Stimulated activated CD8-positive, alpha-beta memory T cell treated with anti-CD3 and anti-CD28 coated beads, Interleukin-7, amount 100 ng/mL, for 4 hours (primary cell): ENCODE measurements at regions not wholly inside any gene's neighbourhood (a gene's known extent, or its start where the extent isn't known, plus 50 kb on each side); places are given as distances from the start of the nearest gene placed in this dataset.
"Not testable (repeated sequence)": the region's sequence is repeated elsewhere in the genome, so short reads cannot be mapped to it uniquely, and the experiment has no call there.

Experiments
- DNase-seq, 2 donors: peaks; one replicate each; pipeline ENCODE4 v3.0.0-alpha.2; 2020; ENCODE audit warnings: low read depth in 2 of 2

DNA sequence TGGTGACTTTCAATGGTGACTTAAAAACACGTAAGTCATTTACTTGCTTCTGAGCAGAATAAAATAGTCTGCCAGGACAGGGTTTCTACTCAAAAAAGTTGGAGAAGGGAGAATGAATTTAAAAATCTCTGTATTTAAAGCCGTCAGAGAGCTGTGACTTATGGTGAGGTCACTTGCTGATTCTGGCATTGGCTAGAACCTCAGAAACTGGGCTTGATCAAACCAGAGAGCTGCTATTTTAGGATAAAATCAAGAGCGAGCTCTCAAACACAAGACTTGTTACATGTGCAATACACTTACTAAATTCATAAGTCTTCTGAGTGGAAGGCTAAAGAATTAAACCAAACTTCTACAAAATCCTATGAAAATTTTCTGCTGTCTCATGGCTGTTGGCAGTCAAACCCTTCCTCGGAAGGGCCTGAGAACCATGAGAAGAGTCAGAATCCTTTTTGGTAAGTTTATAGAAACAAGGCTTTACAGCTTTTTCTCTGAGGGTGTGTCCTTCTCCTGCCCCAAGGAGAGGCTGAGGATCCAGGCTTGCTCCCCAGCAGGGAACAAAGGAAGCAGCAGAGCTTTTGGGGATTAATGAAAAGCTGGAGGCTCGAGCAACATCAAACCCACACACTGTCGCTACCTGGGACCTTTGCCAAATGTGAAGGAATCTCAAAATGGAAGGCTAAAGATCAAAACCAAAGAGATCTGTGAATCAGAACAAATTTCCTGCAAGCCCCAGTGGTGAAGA is 816.4 kb downstream of the SOCS6 start:
- no peak for DNase-seq

DNA sequence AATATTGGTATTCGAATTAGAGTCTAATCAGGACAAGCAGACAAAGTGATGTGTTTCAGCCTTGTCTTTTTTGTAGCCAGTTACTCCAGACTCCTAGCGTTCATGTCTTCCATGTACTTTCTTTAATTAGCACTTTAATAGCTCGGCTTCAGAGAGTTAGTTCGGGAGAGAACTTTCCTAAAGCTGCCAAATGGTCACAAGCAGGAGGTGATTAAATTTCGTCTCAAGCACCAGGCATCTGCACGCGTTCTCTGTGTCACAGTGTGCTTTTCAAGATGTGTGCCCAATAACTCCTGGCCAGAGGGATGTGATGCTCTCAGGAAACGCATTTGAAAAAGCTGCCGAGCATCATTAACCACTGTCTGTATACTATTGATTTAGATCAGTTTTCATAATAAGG is 790.8 kb downstream of the SOCS6 start:
- DNase-seq, result no peak

DNA sequence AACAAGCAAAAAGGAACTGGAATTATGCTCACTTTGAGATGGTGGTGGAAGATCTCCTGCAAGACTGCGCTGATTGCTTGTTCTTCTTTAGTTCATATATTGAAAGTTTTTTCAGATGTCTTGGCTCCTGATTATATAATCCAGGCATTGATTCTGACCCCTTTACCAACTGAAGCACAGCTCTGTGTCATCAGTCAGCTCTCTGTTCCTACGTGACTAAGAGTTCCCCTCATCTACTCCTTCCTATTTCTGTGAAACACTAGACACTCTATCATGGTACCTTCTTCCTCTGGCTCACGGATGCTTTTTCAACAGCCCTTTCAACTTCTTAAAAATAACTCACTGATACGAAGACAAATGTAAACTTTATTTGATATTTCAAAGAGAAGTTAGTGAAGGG is 788.6 kb downstream of the SOCS6 start:
- no peak for DNase-seq

DNA sequence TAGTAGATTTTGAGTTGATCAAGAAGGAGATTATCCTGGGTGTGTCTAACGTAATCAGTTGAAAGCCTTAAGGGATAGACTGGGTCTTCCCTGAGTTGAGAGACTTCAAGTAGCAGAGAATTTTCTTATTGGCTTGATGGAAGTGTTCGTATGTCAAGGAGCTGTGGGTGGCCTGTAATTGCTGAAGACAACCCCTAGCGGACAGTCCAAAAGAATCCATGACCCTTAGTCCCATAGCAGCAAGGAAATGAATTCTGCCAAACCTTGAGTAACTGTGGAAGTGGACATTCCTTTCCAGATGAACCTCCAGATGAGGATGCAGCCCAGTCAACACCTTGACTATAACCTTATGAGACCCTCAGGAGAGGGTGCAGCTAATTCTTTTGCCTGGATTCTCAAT is 786.3 kb downstream of the SOCS6 start:
- DNase-seq, result no peak

DNA sequence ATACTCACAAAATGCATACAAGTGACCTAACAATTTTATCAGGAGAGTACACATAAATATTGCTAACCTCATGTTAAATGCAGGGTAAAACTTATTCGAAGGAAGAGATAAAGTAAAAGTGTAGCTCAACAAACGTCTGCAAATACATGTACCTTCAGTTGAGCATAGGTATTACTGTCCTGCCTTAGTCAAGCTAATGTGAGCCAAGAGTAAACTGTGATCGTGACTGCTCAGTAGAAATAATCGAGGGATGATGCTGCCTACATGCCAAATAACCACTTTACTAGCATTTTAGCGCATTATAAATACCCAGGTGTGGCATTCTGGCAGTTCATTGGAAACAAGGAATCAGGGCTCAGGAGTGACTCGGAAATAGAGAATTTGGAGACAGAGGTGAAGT is 779.5 kb downstream of the SOCS6 start:
- no peak for DNase-seq

DNA sequence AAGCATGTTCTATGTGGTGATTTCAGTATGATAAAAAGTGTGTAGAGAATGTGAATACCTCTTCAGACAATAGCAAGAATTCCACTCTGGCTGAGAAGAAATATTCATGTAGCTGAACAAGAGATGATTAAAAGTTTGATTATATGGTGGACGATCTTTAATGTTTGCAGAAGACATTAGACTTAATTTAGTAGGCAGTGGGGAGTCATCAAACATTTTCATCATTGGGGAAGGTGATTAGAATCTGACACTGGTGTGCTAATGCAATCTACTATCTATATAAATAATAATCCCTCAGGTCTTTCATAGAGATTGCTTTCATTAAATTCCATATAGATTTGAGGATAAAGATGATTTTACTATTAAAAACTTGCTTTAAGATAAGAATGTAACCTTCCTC is 761.0 kb downstream of the SOCS6 start:
- no peak for DNase-seq

DNA sequence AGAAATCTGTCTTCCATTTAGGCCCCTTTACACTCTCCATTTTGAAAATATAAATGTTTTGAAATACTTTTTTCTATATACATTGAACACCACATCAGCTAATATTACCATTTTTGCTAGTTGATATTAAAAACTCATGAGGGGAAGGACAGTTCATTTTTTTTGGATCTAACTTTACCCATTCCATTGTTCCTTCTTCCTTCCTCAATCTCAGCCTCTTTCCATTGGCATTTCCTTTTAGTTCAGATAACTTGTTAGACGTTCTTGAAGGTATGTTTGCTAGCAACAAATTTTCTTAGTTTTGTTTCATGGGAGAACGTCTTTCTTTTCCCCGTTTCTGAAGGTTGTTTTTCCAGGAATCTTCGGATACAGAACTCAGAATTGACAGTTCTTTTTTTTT is 759.0 kb downstream of the SOCS6 start:
- DNase-seq, result no peak

DNA sequence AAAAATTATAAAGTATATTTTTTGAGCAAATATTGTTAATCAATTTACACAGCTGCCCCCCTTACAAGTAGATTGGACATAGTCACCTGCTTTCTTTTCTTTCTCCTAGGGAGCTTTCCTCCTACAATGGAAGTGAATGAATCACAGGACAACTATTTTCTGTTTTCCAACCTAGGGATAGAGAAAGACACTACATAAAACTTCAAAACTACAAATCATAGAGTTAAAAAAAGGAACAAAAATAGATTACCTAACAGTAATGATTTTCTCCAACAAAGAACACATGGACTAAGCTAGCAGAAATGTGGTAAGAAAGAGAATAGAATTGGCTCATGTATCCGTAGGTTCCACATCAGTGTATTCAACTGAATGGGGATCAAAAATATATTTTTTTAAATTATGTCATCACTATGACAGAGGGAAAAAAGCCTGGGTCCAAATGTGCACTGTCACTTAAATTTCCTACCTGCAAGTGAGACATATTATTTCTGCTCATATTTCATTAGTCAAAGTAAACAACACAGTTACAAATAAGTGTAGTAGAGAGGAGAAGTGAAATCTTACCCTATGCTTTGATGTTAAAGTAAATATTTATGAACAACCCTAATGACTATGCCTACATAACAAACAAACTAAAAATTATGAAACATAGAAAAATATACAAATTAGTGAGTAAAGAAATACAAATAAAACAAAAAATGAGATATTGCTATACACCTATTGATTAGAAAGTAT is 756.7 kb downstream of the SOCS6 start:
- DNase-seq, result no peak

DNA sequence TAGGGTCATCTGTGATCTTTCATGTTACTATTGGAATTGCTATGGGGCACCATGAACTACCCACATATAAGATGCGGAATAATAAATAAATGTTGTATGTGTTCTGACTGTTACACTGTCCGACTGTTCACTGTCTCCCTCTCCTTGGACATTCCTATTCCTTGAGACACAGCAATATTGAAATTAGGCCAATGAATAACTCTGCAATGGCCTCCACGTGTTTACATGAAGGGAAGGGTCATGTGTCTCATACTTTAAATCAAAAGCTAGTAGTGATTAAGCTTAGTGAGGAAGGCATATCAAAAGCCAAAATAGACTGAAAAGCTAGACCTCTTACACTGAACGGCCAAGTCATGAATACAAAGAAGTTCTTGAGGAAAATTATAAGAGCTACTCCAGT is 751.3 kb downstream of the SOCS6 start:
- DNase-seq, result no peak

DNA sequence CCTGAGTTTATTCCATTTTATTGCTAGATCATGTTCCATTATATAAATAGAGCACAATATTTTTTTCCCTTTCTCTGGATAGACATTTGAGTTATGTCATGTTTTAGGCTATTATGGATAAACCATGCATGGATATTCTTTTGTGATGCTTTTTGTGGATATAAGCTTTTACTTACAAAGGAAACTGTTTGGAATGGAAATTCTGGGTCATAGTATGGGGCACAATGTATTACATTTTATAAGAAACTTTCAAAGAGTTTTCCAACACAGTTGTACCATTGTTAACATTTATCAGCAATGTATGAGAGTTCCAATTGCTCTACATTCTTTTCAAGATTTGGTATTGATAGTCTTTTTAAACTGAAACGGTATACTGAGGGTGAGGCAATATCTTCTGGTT is 749.4 kb downstream of the SOCS6 start:
- no peak for DNase-seq

DNA sequence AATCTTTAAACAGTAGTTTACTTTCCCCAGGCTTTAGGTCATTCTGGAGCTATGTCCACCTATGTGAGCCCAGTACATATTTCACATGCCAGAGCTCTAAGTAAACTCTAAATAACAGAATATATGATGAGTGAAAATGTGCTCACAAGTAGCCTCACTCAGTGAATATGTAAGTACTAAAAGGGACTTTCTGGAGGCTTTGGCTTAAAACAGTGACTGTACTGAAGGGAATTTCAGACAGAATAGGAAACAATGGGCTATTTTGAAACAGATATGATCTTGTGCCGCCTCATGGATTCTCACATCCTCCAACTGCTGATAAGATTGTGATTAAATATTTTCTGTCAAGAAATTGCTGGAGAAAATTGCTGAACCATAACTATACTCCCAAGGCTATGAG is 747.9 kb downstream of the SOCS6 start:
- no peak for DNase-seq

DNA sequence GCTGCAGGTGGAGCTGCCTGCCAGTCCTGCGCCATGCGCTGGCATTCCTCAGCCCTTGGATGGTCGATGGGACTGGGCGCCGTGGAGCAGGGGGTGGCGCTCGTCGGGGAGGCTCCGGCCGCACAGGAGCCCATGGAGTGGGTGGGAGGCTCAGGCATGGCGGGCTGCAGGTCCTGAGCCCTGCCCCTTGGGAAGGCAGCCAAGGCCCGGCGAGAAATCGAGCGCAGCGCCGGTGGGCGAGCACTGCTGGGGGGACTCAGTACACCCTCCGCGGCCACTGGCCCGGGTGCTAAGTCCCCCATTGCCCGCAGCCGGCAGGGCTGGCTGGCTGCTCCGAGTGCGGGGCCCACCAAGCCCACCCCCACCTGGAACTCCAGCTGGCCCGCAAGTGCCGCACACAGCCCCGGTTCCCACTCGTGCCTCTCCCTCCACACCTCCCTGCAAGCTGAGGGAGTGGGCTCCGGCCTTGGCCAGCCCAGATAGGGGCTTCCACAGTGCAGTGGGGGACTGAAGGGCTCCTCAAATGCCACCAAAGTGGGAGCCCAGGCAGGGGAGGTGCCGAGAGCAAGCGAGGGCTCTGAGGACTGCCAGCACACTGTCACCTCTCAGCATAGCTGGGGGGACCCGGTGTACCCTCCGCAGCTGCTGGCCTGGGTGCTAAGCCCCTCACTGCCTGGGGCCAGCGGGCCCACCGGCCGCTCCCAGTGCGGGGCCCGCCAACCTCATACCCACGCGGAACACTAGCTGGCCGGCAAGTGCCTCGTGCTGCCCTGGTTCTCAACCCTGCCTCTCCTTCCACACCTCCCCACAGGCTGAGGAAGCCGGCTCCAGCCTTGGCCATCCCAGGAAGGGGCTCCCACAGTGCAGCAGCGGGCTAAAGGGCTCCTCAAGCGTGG is 742.7 kb downstream of the SOCS6 start:
- DNase-seq, result not testable (repeated sequence)

DNA sequence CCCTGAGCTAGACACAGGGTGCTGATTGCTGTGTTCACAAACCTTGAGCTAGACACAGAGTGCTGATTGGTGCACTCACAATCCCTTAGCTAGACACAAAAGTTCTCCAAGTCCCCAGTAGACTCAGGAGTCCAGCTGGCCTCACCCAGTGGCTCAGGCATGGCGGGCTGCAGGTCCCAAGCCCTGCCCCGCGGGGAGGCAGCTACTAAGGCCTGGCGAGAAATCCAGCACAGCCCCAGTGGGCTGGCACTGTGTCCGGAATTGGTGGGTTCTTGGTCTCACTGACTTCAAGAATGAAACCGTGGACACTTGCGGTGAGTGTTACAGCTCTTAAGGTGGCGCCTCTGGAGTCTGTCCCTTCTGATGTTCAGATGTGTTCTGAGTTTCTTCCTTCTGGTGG is 741.2 kb downstream of the SOCS6 start:
- DNase-seq, result not testable (repeated sequence)

DNA sequence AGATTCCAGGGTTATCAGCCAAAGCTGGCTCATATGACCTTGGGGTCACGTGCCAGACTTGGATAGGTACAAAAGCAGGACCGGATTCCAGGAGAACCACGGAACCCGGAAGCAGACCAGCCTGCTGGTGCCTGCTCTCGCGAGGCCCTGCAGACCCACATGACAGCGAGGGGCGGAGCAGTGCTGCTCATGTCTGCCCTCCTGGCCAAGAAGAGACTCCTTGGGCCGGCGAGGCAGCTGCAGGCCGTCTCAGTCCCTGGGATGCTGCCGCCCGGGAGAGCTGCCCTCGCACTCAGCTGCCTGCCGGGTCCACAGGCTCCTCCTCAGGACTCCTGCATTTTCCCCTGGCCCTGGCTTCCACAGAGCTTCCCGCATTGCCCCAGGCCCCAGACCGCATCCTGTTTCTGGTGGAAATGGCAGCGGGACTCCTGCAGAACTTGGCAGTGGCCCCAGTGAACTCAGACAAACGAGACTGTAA is 739.5 kb downstream of the SOCS6 start:
- no peak for DNase-seq

DNA sequence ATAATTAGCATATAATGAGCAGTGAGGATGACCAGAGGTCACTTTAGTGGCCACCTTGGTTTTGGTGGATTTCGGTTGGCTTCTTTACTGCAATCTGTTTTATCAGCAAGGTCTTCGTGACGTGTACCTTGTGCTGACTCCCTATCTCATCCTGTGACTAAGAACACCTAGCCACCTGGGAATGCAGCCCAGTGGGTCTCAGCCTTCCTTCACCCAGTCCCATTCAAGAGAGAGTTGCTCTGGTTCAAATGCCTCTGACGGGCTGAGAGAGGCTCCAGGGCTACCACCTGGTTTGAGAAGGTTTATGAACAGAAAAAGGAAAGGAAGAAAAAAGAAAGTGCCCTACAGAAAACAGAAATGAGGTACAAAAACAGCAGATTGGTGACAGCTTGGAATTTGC is 738.7 kb downstream of the SOCS6 start:
- no peak for DNase-seq

DNA sequence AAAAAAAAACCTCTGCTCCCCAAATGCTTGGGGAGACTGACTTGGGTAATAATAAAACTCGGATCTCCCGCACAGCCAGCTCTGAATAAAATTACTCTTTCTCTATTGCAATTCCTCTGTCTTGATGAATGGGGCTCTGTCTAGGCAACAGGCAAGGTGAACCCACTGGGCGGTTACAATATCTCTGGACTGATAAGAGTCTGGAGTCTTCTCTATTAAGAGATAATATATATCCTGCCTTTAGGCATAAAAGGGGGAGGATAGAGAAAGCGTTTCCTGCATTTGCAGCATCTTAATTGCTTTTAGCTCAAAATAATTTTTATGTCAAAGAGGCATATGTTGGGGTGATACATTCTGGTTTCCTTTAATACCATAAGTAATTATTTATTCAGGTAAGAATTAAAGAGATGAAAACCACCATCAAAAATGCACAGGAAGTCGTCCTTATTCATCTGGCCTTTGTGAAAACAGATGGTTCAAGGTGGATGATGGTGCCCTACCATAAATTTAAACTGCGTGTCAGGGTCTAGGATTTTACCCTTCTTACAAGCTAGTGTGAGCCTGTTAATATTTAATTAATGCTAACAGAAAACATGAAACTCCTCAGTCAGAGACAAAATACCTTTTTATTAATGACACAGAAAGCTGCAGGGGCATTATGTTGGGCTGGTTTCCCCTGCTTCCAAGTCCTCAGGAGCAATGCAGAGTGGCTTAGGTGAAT is 736.8 kb downstream of the SOCS6 start:
- DNase-seq, result no peak

DNA sequence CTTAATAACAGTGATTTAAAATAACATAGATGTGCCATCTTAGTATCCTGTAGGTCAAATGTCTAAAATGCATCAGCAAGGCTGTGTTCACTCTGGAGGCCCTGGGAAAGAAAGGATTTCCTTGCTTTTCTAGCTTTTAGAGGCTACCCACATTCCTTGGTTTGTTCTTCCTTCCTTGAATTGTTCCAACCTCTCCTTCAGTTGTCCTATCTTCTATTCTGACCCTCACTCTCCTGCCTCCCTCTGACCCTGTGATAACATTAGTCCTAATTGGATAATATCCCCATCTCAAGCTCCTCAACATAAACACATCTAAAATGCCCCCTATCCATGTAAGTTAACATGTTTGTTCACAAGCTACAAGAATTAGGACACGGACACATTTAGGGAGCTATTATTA is 733.5 kb downstream of the SOCS6 start:
- DNase-seq, result no peak

DNA sequence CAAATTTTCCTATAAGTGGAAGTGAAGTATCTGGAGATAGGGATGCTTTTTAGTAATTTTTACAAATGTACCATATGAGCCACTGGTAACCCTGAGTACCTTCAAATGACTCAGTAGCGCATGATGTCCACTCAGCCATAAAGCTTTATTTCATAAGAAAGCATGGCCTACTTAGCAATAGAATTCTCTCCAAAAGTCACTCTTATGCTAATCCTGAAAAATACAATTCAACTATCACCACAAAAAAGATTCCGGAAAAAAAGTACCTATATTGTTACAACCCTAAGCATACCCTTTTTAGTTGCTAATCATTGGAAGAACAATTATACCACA is 732.2 kb downstream of the SOCS6 start:
- DNase-seq, result no peak

DNA sequence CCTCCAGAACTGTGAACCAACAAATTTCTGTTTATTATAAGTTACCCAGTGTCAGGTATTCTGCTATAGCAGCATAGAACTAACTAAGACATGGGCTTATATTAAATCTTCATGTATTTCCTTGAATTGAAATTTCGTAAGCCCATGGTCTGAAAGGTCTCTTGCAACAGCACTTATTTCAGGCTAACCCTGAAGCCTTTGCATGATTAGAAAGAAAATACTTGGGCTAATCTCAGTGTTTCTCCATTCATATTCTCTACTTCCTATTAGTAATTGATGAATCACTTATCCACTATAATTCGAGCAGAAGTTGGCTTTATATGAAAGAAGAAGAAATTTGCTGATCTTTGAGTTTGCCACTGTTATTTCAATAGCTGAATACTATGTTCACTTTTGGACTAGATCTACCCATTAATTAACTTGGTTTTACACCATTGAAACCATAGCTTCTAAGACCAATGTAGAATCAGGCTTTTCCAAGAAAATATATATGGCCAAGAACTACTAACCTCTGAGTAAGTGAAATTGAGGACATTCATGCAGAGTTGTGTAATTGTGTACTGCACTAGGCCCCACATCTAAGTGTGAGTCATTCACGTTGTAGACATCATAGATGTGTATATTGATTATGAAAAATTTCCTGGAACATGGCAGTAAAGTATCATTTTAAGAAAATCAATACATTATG is 731.6 kb downstream of the SOCS6 start:
- DNase-seq, result no peak

DNA sequence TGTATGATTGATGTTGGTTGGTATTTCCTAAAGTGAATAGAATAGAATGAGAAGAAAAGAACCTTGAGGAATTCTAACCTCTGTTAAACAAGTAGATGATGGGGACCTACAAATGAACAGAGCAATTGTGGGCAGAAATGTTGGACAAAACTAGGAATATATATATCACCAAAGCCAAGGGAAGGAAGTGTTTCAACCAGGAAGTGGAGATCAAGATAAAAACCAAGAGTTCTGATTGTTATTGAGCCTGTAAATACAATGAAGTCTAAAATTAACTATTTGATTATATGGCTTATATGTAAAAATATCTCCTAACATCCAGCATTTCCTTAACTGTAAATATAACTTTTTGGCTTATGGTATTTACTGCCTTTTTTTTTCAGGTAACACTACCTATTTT is 730.0 kb downstream of the SOCS6 start:
- no peak for DNase-seq

DNA sequence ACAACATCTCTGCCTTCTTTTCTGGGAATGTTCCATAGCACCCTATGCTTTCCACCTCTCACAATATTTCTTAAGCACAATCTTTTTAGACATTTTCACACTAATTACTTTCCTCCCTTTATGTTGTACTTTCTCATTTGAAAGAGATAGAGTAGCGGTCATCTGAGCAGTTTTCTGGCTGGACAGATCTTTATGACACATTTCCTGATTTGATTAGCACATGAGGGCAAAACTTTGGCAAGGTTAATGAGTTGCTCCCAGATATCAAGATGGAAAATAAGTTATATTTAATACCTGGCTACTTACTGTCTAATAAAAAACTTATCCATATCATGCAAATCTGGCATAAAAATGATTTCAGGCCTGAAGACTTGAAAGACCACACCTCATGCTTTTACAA is 723.9 kb downstream of the SOCS6 start:
- DNase-seq, result no peak
